AG04450 (cell line): ENCODE measurements at regions not wholly inside any gene's neighbourhood (a gene's known extent, or its start where the extent isn't known, plus 50 kb on each side); places are given as distances from the start of the nearest gene placed in this dataset.

Experiments used
- CTCF ChIA-PET: fragments of 300-600, 350-600 bp; formaldehyde crosslinking; extraction: SDS; loops from one replicate; lab custom pipeline; 2022; ENCODE audit warnings: antibody characterized with exemption, inconsistent platforms; lab: Charles Lee
- POLR2A ChIA-PET: fragments of 350-600 bp; formaldehyde crosslinking; extraction: SDS; loops from one replicate; lab custom pipeline; 2021; ENCODE audit warnings: antibody characterized with exemption, inconsistent platforms; lab: Yijun Ruan, JAX
- DNase-seq: peaks from one replicate; pipeline ENCODE4 v3.0.0-alpha.2; 2011; ENCODE audit warnings: low read depth, low spot score
- H3K27ac ChIP-seq: one replicate; pipeline ENCODE4 v1.5.1; 2012; ENCODE audit warnings: low read depth, low read length, control low read depth
- H3K27me3 ChIP-seq: one replicate; pipeline ENCODE4 v1.6.0; 2012; ENCODE audit warnings: low read length; ENCODE audit not compliant: control insufficient read depth, insufficient read depth
- H3K4me3 ChIP-seq: 2 replicates; pipeline ENCODE4 v1.5.1; 2011; ENCODE audit warnings: mild to moderate bottlenecking, low read depth, low read length, control low read depth
- H3K9me3 ChIP-seq: 2 replicates; pipeline ENCODE4 v1.5.1; 2012; ENCODE audit warnings: low read length; ENCODE audit not compliant: control insufficient read depth, insufficient read depth
- CTCF ChIP-seq: IDR thresholded peaks from 2 replicates; pipeline ENCODE4 v1.5.1; 2011; ENCODE audit warnings: low read depth, low read length, control low read depth, inconsistent platforms

DNA sequence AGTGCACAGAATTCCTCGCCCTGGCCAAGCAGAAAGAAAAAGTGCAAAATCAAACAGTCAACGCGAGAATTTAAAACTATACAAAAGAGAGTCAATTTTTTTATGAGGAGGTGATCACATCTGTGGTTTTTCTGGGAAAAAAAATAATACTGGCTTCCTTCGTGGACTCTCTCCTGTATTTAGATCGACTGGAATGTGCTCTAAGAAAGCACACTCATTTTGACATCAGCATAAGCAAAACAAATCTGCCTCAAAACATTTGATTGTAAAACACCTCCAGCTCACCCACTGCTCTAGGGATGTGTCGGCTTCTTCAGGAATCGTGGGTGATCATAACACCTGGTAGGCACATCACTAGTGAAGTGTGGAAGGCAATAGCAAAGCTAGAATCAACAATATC, 417.4 kb upstream of the FAT1 start:
- H3K27ac ChIP-seq, result no peak overlapping the region
- POLR2A ChIA-PET, result no interaction called here
- H3K27me3 ChIP-seq, result peaks cover under 1% of the 10 kb centered on the region
- H3K9me3 ChIP-seq, result no peaks in the 10 kb centered on the region
- CTCF ChIA-PET, result no interaction called here
- DNase-seq, result no peak
- no peak overlapping the region for H3K4me3 ChIP-seq
- no peak for TF ChIP-seq CTCF

DNA sequence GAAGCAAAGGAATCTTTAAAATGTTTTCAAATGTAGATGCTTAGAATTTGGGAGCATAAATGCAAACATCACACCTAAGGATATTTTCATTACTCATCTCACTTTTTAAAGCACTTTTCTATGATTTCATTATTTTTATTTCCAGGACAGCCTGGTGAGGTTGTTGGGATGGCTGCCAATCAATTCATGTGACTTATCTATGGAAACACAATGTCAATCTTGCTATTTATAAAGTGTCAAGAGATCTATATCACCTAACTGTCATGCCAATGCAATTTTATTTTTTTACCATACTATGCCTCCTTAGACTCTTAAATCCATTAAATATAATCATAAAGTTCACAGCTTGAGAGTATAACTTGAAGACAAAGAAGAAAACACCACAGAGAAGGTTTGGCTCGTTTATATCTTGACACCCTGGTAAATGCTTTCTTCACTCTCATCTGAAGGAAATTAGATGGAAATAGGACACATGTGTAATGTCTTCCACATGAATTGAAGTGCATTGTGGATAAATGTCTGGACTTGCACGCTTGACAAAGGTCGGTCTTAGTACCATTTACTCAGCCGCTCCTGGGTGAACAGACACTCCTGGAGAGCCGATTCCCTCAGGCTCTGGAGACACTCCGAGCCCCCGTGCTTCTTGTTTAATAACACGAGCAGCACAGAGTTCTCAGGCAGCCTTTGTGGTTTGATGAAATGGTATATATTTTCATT, 425.7 kb upstream of the FAT1 start:
- ChIA-PET POLR2A (no interaction called here), CTCF (interaction anchor here (1.1 kb wide), 1 partner anchor 33 kb away, joined by 3 read pairs; no protein-coding TSS in a partner anchor)
- TF ChIP-seq CTCF, result no peak
- H3K9me3 ChIP-seq, result no peaks in the 10 kb centered on the region
- H3K27ac ChIP-seq, result no peak overlapping the region
- DNase-seq, result no peak
- no peak overlapping the region for H3K4me3 ChIP-seq
- no peaks in the 10 kb centered on the region for H3K27me3 ChIP-seq

DNA sequence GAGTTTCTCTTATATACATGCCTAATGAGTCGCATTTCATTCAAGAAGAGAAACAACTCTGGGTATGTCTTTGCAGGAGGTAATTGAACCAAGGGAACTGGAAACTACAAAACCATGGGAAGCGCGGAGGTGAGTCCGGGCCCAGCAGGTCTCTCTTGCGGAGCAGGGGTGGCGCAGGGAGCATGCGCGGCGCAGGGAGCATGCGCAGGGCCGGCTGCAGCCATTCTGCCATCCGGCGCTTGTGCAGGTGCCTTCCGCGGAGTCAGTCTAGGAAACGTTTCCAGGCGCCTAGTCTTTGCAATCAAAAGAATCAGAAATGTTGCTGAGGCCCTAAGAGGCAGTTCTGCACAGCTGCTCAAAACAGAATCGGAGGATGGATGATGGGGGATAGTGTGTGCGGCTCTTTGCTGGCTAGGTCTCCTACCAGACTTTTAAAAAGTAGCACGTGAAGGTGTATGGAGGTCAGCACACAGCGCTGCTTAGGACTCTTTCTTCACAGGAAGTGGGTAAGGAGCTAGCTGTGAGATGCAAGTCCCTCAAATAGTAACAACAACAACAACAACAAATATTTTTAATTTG, 433.8 kb upstream of the FAT1 start:
- DNase-seq, result no peak
- Histone ChIP-seq H3K4me3 (no peak overlapping the region), H3K27ac (no peak overlapping the region), H3K27me3 (peaks cover 2% of the 10 kb centered on the region), H3K9me3 (peaks cover 3% of the 10 kb centered on the region; the same call in 1 of the 2 replicates)
- ChIA-PET CTCF (no interaction called here), POLR2A (no interaction called here)
- TF ChIP-seq CTCF, result no peak

DNA sequence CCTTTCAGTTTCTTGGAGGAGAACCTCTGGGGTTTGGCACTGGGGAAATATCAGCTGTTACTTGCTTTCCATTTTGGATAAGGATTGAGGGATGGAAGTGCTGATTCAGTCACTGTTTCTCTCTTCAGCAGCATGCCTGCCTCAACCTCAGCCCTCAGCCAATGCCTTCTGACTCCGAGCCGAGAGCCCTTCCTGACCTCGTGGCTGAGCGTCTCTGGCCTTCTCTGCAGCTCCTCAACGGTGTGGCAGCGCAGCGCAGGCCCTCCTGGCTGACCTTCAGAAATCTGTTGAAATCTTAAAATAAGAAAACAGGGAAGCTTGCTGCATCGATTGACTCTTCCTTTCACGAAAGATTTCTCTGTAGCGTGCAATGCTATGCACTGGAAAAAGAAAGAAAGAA, 434.3 kb upstream of the FAT1 start:
- Histone ChIP-seq H3K27ac (no peak overlapping the region), H3K9me3 (peaks cover 3% of the 10 kb centered on the region; the same call in 1 of the 2 replicates), H3K27me3 (peaks cover 2% of the 10 kb centered on the region), H3K4me3 (no peak overlapping the region)
- ChIA-PET POLR2A (no interaction called here), CTCF (no interaction called here)
- TF ChIP-seq CTCF, result no peak
- DNase-seq, result no peak

- no peak overlapping the region for H3K27ac ChIP-seq
- no peak for TF ChIP-seq CTCF
- no peak overlapping the region for H3K4me3 ChIP-seq
- CTCF ChIA-PET, result no interaction called here
- DNase-seq, result no peak
- peaks cover 3% of the 10 kb centered on the region; the same call in 1 of the 2 replicates for H3K9me3 ChIP-seq
- POLR2A ChIA-PET, result no interaction called here
- H3K27me3 ChIP-seq, result peaks cover 2% of the 10 kb centered on the region
Measured at GRCh38 chr4:187160486-187160885, 436.8 kb upstream of the FAT1 start.
